HG03442 (cell line): ENCODE measurements at regions not wholly inside any gene's neighbourhood (a gene's known extent, or its start where the extent isn't known, plus 50 kb on each side); places are given as distances from the start of the nearest gene placed in this dataset.

ENCODE experiments used
- ATAC-seq: cut with Tn5 transposase; IDR thresholded peaks from one replicate; pipeline ENCODE4 v1.9.1; 2021; ENCODE audit warnings: mild to moderate bottlenecking, moderate library complexity; ENCODE audit not compliant: unreplicated experiment

DNA sequence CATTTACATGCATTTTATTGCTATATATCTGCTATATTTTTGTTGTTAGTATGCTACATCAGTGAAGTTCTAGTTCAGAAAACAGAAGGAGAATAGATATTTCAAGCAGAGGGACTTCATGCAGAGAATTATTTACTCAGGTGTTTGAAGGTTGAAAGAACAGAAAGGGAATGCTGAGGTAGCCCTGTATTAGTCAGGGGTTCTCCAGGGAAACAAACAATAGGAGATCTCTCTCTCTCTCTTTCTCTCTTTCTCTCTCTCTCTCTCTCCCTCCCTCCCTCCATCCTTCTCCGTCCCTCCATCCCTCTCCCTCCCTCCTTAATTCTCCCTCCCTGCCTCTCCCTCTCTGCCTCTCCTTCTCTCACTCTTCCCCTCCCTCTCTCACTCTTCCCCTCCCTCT lies 114.3 kb upstream of the TDRD3 start:
- no peak for ATAC-seq

DNA sequence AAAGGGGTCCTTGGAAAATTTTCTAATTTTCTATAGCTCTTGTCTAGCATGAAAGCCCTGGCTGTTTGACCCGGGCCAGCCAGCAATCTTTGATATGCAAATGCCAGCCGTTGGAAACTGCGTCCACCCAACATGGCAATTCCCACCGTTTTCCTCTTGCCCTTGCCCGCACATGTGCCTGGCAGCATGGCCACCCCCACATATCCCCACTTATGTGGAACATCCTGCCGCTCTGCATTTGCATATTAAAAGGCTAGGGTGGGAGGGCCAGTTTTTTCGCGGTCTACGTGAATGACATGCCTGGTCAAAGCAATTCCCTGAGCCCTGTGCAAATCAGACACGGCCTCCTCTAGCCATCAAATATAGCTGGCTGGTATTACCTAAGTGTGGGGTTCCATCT lies 110.3 kb upstream of the TDRD3 start:
- ATAC-seq: no peak

DNA sequence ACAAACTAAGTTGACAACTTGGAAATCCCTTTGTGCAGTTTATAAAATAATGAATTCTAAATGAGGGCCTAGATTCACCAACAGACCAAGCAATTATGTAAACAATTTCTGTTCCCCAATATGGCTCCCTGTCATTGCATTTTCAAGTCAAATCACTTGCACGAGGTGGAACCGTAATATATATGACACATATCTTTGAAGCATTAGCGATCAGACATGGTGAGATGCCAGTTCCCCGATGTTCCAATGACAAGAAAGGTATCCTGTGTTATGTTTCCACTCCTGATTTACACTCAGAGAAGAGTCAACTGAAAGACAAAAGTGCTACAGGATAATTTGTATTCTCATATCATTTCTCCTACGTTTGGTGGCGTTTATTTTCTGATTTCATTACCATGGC lies 108.5 kb upstream of the TDRD3 start:
- ATAC-seq: no peak

DNA sequence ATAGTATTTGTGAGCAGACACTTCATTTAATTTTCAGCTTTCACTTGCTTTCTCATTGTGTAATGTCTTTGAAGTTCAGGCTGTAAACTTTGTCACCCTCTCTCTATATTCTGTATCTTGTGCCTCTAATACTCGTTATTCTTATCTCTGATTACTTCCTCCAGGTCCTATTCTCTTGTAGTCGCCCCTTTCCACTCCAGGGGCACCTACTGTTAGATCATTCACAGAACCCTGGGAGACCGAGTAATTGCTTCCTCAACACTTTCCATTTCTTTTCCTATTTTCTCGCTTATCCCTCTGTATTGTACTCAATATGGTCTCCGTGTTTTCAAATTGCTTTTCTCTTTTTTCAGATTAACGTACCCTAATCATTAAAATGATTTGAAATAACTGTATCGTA lies 93.9 kb upstream of the TDRD3 start:
- no peak for ATAC-seq

DNA sequence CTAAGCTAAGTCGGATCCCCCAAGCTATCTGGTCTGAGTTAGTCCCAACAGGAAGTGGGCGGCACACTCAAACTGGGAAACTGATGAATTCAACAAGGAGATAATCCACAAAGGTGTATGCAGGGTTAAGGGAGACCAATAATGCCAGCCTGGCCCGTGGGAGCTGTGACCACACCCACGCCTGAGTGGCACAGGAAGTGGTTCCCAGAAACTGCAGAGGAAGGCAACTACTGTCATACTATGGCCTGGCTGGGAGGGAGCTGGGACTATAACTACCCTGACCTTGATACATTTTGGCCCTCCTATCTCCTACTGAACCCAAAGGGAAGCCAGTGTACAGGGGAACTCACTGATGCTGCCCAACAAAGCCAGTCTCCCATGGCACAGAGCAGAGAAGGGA lies 85.5 kb upstream of the TDRD3 start:
- no peak for ATAC-seq

DNA sequence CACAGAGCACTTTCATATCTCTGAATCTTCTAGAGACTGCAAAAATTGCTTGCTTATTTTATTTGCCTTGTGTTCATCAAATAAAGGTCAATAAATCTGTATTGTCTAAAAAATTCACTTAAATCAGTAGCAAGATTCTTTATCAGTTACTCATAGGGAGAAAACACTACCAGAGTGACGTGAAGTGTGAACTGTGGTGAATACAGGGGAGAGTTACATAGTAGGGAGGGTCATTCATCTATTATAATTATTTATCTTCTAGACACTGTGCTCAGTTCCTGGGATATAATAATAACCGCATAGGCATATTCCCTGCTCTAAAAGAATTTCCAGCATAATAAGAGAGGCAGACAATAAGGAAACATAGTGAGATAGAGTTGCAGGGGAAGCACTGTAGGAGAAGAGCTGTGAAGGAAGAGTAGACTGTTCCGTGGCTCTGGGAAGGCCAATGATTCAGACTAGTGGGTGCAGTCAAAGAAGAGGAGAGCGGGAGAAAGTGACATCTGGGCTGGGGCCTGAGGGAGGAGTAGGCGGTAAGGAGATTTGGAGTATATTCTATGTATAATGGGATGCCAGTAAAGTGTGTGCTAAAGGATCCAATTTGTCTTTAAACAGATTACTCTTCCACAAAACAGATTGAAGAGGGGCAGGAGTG lies 84.0 kb upstream of the TDRD3 start:
- ATAC-seq: no peak

DNA sequence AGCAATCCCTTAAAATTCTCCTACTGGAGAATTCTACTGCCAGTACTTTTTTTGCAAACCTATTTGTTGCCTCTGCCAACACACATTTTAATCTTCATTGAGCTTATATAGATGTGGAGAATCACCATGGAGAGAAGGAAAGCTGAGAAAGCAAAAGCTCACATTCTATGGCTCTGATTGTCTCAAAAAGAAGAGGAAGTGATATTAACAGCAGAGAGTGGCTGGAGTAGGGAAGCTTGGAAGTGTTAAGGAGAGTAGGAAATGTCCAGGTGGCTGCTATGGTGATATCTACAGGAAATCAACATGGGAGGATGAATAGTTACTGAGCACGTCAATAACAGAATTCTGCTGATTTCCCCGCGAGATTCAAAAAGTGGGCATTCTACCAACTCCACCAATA lies 78.8 kb upstream of the TDRD3 start:
- no peak for ATAC-seq

DNA sequence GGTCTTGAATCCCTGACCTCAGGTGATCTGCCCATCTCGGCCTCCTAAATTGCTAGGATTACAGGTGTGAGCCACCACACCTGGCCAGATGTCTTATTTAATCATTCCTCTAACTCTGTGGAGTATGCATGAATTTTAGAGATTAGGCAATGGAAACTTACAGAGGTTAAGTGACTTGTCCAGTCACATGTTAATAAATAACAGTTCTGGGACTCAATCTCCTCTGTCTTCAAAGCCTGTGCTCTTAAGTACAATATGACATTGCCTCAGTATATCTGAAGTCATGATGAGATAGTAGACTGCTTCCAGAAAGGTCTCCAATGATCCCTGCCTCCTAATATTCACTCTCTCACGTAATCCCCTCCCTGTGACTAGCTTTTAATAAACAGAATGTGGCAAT lies 72.9 kb upstream of the TDRD3 start:
- ATAC-seq: no peak

DNA sequence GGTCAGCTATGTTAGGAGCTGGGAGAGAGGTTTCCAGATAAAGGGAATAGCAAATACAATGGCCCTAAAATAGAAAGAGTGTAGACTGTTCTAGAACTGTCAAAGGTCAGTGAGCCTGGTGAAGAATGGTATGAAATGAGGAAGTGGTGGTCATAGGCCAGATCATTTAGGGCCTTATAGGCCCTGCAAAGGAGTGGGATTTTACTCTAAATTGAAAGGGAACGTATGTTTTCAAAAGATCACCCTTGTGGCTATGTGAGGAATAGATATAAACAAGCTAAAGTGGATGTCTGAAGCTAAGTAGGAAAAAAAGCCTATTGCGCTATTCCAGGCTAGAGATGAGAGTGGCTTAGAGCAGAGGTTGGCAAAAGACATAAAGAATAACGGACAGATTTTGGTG lies 70.7 kb upstream of the TDRD3 start:
- no peak for ATAC-seq

DNA sequence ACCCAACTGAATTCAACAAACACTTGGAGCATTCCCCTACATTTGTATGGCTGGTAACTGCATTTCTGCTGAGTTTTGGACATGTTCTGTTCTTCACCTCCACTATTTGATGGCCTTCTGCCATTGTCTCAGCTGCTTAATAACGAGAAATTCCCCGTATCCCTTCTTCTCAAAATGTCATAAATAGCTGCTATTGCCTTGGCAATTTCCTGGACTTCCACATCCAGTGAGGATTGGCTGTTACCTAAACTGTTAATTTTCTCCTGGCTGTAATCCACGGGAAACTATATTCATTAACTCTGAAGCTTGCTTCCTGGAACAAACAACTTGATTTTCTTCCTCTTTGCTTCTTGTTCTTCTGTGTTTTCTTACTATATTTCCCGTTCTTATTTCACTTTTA lies 69.5 kb upstream of the TDRD3 start:
- ATAC-seq: no peak

DNA sequence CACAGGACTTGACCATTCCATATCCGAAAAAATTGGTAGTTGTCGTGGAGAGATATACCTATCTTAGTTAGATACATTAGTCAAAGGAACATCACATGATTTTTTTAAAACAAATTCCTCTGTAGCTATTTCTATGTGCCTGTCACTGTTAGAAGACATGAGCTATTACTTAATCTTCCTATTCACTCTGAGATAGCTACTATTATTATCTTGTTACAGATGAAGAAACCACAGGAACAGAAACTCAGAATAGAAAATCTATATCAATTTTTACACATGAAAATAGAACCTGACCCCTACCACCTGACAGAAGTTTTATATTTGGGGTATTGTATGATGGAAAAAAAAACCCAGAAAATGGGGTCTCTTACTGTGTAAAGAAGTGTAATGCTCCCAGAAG lies 68.9 kb upstream of the TDRD3 start:
- no peak for ATAC-seq

DNA sequence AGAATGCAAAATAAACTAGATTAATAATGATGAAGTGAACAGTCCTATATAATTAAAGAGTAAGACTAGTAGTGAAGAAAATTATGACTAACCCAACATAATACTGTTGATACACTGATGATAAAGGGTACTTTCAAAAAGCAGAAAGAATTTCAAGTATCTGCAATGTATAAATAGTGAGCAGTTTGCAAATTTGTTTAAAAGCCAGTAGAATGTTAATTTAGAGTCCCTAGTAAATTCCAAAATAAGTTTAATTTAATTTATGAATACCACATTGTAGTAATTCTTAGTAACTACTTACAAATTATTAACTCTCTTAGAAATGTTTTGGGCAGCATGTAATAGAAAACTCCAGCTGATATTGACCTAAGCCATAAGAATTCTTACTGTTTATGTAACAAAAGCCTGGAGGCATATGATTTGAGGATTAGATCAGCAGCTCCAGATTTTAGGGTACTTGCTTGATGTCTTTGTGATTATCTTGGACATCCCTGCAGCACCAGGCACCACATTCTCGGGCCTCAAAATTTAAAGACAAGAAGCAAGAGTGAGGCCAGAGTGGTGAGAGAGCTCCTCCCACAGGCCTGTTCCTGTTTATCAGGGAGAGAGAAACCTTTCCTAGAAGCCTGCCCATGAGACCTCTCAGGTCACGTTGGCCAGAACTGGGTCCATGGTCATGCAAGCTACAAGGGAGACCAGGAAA lies 67.6 kb upstream of the TDRD3 start:
- ATAC-seq: peak; percentile 72

DNA sequence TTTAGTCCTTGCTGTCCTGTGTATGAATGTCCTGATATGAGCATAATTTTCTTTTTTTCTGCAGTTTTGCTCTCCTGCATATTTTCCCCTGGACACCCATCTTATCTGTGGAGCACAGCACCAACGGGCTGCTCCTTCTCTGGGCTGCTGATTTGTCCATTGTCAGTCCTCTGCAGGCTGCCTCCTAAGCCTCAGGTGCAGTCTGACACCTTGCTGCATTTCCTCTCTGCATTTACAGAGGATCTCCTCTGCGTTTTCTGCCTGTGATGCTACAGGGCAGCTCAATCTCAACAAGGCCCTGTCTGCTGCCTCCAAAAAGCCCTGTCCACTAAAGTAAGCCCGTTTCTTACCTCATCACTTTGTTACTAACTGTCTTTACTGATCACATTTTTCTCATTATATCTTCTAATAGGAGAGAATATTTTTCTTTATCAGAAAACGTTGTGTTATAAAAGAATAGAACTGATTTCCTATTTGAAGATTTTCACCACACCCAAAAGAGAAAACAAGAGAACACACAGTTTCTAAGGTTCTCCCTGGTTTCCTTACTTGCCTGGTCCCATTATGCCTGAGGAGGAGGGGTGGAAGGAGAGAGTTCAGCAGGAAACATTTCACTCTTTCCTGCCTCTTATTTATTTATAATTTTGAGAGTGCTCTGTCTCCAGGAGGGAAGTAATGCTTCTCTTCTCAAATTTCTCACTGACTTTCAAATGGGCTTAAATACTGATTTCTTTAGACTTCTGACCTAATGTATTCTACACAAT lies 65.6 kb upstream of the TDRD3 start:
- ATAC-seq: no peak

DNA sequence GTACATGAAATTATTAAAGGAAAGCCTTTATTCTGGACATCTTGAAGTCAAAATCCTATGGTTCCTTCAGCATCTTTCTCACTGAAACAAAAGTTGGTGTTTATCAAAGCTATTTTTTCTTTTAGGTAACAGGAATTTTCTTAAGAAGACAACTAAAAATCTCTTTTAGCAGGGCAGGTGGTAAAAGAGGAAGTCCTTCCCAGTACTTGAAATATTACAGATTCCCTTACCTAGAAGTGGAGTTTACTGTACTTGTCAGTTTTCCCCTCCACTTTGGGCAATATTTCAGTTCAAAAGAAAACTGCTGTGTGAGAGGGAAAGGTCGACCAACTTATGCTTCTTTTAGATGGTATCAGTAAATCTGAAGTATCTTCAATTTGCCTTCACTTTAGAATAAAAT lies 64.3 kb upstream of the TDRD3 start:
- ATAC-seq: no peak

DNA sequence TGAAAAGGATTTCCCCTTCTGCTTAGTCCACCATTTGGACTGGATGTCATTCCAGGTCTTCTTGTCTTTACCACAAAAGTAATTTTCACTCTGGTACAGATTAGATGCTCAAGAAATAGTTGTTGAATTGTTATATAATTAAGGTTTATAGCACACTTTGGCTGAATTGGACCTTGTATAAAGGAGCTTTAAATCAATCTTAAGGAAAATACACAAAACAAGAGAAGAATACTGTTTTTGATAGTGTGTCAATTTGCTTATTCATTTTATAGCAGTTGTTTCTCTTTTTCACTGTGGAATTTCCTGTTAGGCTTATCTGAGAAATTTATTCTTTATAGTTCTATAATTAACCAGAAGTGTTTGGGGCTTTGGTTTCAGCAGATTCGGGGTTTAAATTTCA lies 62.7 kb upstream of the TDRD3 start:
- no peak for ATAC-seq

DNA sequence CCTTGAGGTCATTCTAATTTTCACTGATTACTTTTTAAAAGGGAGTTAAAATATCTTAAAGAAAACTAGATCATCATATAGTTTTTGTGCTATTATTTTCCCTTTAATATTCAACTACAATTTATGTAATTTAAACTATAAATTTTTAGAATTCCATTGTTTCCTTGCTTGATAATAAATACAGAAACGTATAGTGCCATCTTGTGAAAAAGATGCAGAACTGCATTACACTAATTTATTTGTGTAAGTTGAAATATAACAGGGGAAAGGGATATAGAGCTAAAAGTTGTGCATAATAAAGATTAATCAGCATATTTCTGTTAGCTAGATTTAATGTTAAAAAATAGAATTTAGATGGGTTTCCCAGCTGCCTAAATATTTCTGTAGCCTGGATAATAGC lies 61.5 kb upstream of the TDRD3 start:
- no peak for ATAC-seq

DNA sequence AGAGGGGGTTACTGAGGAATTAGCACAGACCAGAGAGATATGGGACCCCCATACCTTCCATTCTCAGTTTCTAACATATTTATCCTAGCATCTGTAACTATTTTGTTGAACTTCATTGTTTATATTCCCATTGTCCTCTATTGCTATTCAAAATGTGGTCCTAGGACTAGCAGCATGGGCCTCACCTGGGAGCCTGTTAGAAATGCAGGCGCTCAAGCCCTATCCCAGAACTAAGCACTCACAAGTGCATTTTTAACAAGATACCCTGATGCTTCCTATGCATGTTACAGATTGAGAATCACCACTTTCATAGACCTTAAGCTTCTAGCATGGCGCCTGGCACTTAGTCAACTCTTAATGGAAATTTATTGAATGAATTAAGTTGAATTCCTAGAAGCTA lies 58.3 kb upstream of the TDRD3 start:
- ATAC-seq: no peak

DNA sequence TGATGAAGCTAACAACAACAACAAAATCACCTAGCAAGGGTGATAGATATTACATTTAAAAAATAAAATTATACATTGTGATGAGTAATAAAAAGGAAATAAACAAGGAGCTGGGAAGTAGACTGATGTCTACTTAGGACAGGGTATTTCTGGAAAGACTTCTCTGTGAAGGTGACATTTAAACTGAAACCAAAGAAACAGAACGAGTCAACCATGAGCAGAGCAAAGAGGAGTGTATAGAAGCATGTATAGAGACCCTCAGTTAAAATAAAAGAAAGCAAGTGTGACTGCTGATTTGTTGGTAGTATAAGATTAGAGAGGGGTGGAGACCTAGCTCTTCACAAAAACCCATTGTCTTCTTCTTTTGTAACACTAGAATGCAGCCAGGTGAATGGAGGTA lies 53.0 kb upstream of the TDRD3 start:
- ATAC-seq: no peak

DNA sequence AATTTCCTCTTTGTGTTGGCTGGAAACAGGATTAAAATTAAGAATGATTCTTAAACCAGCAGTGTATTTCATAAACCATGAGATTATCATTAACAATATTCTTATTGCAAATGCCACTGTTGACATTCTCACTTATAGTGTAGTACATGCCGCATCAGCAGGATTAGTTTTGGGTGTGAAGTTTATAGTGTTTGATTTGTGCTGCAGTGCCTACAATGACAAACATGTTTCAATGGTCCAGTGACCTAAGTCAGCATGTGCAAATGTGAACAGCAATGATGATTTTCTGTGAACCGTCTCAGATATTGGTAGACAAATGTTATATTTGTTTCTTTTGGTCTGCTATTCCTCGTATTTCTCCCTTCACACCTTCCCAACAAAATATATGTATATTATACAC lies 49.8 kb upstream of the TDRD3 start:
- ATAC-seq: no peak
